HG03521 (cell line): ENCODE measurements at regions not wholly inside any gene's neighbourhood (a gene's known extent, or its start where the extent isn't known, plus 50 kb on each side); places are given as distances from the start of the nearest gene placed in this dataset.

Experiments
- ATAC-seq: cut with Tn5 transposase; IDR thresholded peaks from one replicate; pipeline ENCODE4 v1.9.1; 2021; ENCODE audit warnings: mild to moderate bottlenecking, moderate library complexity; ENCODE audit not compliant: unreplicated experiment

DNA sequence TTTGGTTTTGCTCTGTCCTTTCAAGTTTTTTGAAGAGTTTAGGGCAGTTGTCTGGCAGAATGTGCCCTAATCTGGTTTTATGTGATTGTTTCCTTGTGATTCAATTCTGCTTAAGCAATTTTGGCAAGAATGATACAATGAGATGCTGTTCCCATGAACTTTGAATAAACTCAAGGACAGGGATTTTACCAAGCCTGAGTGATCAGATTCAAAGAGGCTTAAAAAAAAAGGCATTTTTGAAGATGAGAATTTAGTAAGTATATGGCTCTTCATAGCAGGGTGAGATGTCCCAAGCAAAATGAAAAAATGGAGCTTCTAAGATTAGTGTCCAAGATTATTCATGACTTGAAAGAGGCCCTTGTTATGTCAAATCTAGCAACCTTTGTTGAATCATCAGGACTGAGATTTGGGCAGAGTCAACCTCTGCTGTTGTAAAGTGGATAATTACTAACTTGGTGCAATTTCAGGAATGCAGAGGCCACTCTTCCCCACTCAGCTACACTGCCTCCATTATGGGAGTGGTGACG, 180.6 kb upstream of the NUDT4 start:
- ATAC-seq = no peak

DNA sequence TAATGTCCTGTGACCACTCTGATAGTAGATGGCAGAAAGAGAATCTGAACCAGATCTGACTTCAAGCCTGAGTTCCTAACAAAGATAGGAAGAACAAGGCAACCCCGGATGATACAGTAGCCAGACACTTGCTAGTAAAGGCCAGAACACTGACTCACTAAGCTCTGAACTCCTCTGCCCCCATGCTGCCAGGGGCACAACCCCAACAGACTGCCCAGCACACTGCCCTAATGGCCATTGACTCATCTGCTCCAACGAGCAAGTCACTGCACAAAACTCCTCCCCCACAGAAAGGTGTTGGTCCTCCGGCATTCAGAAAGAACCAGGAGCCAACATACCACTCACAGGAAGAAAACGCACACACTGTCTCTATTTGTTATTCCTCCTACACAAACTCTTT, 179.6 kb upstream of the NUDT4 start:
- no peak for ATAC-seq

DNA sequence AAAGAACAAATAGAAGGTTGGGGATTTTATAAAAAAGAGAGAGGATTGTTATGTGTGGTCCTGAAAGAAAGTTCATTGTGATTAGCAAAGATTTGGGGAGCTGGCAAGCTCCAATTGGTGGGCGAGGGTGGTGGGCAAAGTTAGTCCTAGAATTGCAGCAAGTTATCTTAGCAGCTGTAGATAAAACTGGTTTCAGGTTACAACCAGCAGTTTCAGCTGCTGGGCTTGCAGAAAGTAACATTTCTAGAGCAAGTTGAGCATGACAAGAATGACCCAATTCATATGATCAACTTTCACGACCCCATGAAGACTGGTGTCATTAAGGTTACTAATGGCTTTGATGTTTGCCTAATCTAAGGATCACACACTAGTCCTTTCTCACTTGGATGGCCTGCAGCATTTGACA, 177.9 kb upstream of the NUDT4 start:
- ATAC-seq = no peak

DNA sequence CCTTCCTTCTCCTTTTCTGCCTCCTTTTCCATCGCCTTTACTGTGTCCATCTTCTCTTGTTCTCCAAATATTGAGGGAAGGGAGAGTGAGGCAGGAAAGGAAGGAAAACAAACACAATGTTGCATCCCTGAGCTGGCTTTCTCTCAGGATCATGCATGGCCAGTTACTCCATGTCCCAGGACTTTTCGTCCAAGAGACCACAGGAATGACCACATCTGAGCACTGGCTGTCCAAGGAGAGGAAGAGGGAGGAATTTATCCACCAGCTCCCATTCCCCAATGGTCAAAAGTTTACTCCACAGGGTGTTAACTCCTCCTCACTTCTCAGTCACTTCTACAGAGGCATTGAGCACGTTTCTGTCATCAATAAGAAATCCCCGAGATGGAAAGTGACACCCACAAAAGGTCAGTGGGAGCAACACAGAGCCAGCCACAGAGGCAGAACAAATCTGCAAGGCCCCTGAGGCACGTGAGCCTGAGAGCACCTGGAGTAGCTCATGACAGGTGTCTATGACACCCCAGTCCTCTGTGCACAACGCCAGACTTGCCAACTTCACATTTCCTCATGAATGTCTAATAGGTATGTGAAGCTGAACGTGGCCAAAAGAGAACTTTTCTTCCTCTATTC, 177.3 kb upstream of the NUDT4 start:
- no peak for ATAC-seq

- ATAC-seq = no peak
Observed at GRCh38 chr12:93201990-93202389, 175.7 kb upstream of the NUDT4 start.

GRCh38 chr12:93202688-93203087, 175.0 kb upstream of the NUDT4 start:
- no peak for ATAC-seq

DNA sequence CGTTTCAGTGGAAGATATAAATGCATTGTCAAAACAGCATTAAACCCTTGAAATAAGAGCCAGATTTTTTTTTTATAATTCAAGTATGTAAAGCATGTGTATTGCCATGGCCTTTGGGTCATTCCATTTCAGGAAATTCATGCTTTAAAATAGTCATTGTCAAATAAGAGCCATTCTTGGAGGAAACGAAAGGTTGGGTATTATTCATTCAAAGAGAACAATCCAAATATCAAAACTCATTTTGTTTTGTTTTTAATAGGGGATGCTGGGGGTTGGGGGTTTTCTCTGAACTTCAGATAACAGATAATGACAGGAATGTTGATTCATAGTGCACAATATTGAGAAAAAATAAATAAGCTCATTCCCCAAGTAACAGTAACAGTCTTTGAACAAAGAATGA, 174.4 kb upstream of the NUDT4 start:
- no peak for ATAC-seq

DNA sequence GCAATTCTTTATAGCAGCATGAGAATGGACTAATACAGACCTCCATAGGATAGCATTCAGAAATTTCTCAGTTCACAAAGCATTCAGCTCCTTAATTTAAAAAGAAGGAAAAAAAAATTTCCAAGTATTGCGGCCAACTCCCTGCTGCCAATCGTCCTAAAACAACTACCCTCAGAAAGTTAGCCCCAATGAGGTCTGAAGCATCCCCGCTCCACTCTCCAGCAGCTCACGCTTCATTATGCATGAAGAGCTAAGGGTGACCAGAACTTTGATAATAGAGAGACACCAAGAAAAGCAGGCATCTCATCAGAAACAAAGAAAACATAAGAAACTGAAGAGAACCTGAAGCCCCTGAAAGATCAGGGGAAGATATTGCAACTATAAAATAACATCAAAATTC, 172.8 kb upstream of the NUDT4 start:
- ATAC-seq = no peak

DNA sequence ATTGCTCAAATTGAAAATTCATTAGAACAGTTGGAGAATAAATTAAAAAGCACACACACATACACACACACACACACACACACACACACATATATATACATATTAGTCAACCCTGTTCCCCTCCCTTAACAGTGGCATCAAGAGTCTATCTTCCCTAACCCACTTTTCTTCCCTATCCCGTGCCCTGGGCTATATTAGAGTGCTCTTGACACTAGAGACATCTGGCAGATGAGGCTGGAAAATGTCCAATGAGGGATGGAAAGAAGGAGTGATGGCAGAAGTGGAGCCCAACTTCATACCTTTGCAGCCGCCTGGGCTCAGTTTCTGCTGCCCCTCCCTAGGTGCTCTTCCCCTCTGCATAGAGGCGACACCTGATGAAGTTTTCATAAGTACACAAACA, 172.4 kb upstream of the NUDT4 start:
- no peak for ATAC-seq

DNA sequence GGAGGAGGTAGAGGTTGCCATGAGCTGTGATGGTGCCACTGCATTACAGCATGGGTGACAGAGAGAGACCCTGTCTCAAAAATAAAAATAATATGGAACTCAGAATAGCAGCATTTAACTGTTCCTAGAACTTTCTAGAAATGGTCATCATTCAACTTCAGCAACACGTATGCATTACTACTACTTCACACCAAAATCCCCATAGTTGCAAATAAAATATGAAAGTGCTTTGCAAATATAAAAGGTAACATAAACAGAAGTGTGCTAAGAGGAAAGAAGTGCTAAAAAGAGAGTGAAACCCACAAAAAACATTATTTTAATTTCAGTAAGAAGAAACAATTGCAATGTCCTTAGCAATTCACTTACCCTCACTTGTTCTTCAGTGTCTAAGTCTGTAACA, 169.7 kb upstream of the NUDT4 start:
- ATAC-seq = no peak

GRCh38 chr12:93214523-93215289, 163.0 kb upstream of the NUDT4 start:
- ATAC-seq = no peak

GRCh38 chr12:93215290-93215678, 162.4 kb upstream of the NUDT4 start:
- ATAC-seq = no peak

GRCh38 chr12:93219947-93220346, 157.8 kb upstream of the NUDT4 start:
- ATAC-seq = no peak

GRCh38 chr12:93221841-93222240, 155.9 kb upstream of the NUDT4 start:
- no peak for ATAC-seq

GRCh38 chr12:93223440-93224426, 154.0 kb upstream of the NUDT4 start:
- no peak for ATAC-seq

GRCh38 chr12:93225094-93225493, 152.6 kb upstream of the NUDT4 start:
- no peak for ATAC-seq

DNA sequence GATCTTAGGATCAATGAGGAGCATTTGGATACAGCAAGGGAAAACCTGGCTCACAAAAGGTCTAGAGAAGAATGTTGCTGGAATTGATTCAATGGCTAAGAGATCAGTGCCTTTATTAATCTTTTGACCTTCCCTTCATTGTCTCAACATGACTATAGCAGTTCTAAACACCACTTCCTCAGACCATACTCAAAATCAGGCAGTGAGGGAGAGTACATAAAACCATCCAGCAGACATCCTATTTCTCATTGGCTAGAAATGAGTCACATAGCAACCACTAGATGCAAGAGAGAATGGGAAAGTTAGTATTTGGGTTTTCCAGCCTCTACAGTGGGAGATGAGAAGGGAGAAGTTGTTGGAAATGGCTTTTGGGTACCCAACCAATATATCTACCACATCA, 151.4 kb upstream of the NUDT4 start:
- ATAC-seq = no peak

- no peak for ATAC-seq
Observed at GRCh38 chr12:93229494-93230325, 148.0 kb upstream of the NUDT4 start.

GRCh38 chr12:93230326-93230720, 147.4 kb upstream of the NUDT4 start:
- no peak for ATAC-seq

GRCh38 chr12:93231938-93232337, 145.8 kb upstream of the NUDT4 start:
- ATAC-seq = no peak
